Breast epithelium (tissue), 4 donors: ENCODE measurements at regions not wholly inside any gene's neighbourhood (a gene's known extent, or its start where the extent isn't known, plus 50 kb on each side); places are given as distances from the start of the nearest gene placed in this dataset.

ENCODE experiments used
- DNase-seq, 2 donors: peaks; one replicate each; pipeline ENCODE4 v3.0.0-alpha.2; 2019; ENCODE audit warnings: low spot score in 2 of 2
- H3K27ac ChIP-seq, 2 donors: fragments of 200-600 bp; sonication (generic) in 1 of 2; one replicate each; pipeline ENCODE4 v1.5.1; 2016 to 2019; ENCODE audit warnings: mild to moderate bottlenecking in 1 of 2
- H3K27me3 ChIP-seq, 2 donors: fragments of 200-600 bp; sonication (generic) in 1 of 2; one replicate each; pipeline versions ENCODE4 v1.5.1 to v1.6.0; 2017 to 2019; ENCODE audit warnings: control low read depth in 1 of 2, mild to moderate bottlenecking in 1 of 2
- H3K36me3 ChIP-seq: fragments of 200-600 bp; one replicate; pipeline ENCODE4 v1.5.1; 2019
- H3K4me1 ChIP-seq, 2 donors: fragments of 200-600 bp; sonication (generic); one replicate each; pipeline ENCODE4 v1.5.1; 2016 to 2019; ENCODE audit warnings: control low read depth in 1 of 2
- H3K4me3 ChIP-seq, 3 donors: fragments of 200-600 bp; sonication (generic); 1 replicate in 2 of 3; 2 replicates in 1 of 3; pipeline ENCODE4 v1.5.1; 2016 to 2019; ENCODE audit warnings: mild to moderate bottlenecking in 3 of 3, moderate library complexity in 2 of 3
- H3K9me3 ChIP-seq, 2 donors: fragments of 200-600 bp; sonication (generic) in 1 of 2; one replicate each; pipeline ENCODE4 v1.5.1; 2016 to 2019; ENCODE audit warnings: control low read depth in 1 of 2
- POLR2A ChIP-seq: fragments of 450-650 bp; IDR thresholded peaks from one replicate; pipeline ENCODE4 v1.6.1; 2016; ENCODE audit warnings: antibody characterized with exemption, mild to moderate bottlenecking, moderate library complexity
- POLR2AphosphoS5 ChIP-seq, 3 donors: sonication (generic); formaldehyde crosslinking; IDR thresholded peaks; one replicate each; pipeline ENCODE4 v1.6.1; 2017; ENCODE audit warnings: antibody characterized with exemption in 3 of 3
- intact Hi-C: fragments of 100-400 bp; cut with DNase I; formaldehyde crosslinking; loops from one replicate; pipeline ENCODE4 v1.15.1; 2023; ENCODE audit warnings: low total_unique reads
- TF ChIP-seq, protein P1 (sequence below), 3 donors: fragments of 450-650 bp; IDR thresholded peaks; one replicate each; pipeline ENCODE4 v1.5.1; 2016 to 2017; ENCODE audit warnings: antibody characterized with exemption in 3 of 3, mild to moderate bottlenecking in 3 of 3, moderate library complexity in 3 of 3

GRCh38 chr12:58177366-58177765, 236.0 kb downstream of the ATP23 start:
- intact Hi-C loops = no loop called here
- DNase-seq = no peak
- H3K27me3 ChIP-seq = no peaks in the 10 kb centered on the region
- H3K9me3 ChIP-seq = no peaks in the 10 kb centered on the region
- H3K27ac ChIP-seq = no peak overlapping the region
- TF ChIP-seq POLR2AphosphoS5 (IDR thresholded peaks at IDR 0.05) (no peak), POLR2A (no peak)
- TF ChIP-seq, protein P1, sequence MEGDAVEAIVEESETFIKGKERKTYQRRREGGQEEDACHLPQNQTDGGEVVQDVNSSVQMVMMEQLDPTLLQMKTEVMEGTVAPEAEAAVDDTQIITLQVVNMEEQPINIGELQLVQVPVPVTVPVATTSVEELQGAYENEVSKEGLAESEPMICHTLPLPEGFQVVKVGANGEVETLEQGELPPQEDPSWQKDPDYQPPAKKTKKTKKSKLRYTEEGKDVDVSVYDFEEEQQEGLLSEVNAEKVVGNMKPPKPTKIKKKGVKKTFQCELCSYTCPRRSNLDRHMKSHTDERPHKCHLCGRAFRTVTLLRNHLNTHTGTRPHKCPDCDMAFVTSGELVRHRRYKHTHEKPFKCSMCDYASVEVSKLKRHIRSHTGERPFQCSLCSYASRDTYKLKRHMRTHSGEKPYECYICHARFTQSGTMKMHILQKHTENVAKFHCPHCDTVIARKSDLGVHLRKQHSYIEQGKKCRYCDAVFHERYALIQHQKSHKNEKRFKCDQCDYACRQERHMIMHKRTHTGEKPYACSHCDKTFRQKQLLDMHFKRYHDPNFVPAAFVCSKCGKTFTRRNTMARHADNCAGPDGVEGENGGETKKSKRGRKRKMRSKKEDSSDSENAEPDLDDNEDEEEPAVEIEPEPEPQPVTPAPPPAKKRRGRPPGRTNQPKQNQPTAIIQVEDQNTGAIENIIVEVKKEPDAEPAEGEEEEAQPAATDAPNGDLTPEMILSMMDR (IDR thresholded peaks at IDR 0.05) = no peak
- H3K4me1 ChIP-seq = peaks cover 0 to under 1% of the 10 kb centered on the region in 2 donors
- no peak overlapping the region for H3K4me3 ChIP-seq
- no peaks in the 10 kb centered on the region for H3K36me3 ChIP-seq

GRCh38 chr12:58184212-58184611, 242.8 kb downstream of the ATP23 start:
- H3K27me3 ChIP-seq = no peaks in the 10 kb centered on the region
- no peak overlapping the region for H3K27ac ChIP-seq
- intact Hi-C loops = no loop called here
- H3K4me1 ChIP-seq = no peaks in the 10 kb centered on the region
- no peaks in the 10 kb centered on the region for H3K36me3 ChIP-seq
- TF ChIP-seq, protein P1 (IDR thresholded peaks at IDR 0.05) = no peak
- no peak for TF ChIP-seq POLR2A
- TF ChIP-seq POLR2AphosphoS5 (IDR thresholded peaks at IDR 0.05) = no peak
- DNase-seq = no peak
- no peak overlapping the region for H3K4me3 ChIP-seq
- H3K9me3 ChIP-seq = no peaks in the 10 kb centered on the region

DNA sequence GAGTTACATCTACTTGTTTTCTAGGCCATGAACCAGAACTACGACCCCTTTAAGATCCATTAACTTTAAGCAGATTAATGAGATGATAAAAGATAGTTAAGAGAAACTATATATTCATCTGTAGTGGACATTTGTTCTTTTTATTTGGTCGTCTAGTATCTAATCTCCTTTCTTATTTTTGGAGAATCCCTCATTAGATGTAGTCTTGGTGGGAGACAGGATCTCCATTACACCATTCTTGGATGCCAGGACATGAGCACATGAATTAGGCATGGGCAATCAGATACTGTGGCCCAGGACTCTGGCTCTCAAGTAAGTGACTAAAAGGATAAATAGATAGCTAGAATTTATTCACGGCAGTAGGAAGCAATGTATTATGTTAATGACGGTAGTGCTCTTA, 245.0 kb downstream of the ATP23 start:
- intact Hi-C loops = no loop called here
- DNase-seq = no peak
- Histone ChIP-seq H3K27me3 (no peaks in the 10 kb centered on the region), H3K4me1 (no peaks in the 10 kb centered on the region), H3K27ac (no peak overlapping the region), H3K4me3 (no peak overlapping the region), H3K36me3 (no peaks in the 10 kb centered on the region), H3K9me3 (no peaks in the 10 kb centered on the region)
- TF ChIP-seq, protein P1 (IDR thresholded peaks at IDR 0.05) = no peak
- TF ChIP-seq POLR2AphosphoS5 (IDR thresholded peaks at IDR 0.05) (no peak), POLR2A (no peak)

DNA sequence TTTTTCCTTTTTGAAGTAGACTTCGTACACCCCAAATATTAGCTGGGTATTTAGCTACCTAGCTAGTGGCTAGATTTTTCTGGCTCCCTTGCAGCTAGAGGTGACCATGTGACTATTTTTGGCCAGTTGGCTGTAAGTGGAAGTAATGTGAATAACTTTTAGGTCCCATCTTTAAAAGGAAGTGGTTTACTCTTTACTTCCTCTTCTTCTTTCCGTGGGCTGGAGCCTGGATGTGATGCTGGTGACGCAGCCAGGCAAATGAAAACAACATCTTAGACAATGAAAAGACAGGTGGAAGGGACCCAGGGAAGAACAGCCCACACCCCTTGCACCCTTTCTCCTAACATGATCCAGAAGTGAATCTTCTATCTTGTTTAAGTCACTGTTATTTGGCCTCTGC, 245.5 kb downstream of the ATP23 start:
- intact Hi-C loops = no loop called here
- H3K27me3 ChIP-seq = no peaks in the 10 kb centered on the region
- TF ChIP-seq POLR2AphosphoS5 (IDR thresholded peaks at IDR 0.05) (no peak), POLR2A (no peak)
- TF ChIP-seq, protein P1 (IDR thresholded peaks at IDR 0.05) = no peak
- no peaks in the 10 kb centered on the region for H3K36me3 ChIP-seq
- DNase-seq = no peak
- H3K9me3 ChIP-seq = no peaks in the 10 kb centered on the region
- no peak overlapping the region for H3K4me3 ChIP-seq
- H3K27ac ChIP-seq = no peak overlapping the region
- no peaks in the 10 kb centered on the region for H3K4me1 ChIP-seq

DNA sequence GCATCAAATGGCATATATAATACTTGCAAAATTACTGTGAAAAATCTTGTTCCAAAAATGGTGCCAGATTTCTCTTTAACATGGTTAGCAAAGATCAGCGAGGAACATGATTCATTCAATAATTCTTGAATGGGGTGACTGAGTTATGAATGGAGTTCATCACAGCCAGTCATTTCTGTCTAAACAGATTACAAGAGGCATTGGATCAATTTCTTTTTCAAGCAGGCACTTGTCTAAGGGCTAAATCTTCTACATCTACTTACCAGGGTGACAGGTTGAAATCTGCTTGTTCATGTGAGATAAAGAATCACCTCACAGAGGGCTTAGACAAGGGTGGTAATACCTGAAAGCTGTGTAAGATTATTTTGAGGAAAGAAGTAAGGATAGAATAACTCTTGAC, 247.7 kb downstream of the ATP23 start:
- Histone ChIP-seq H3K4me3 (no peak overlapping the region), H3K36me3 (no peaks in the 10 kb centered on the region), H3K27me3 (no peaks in the 10 kb centered on the region), H3K9me3 (no peaks in the 10 kb centered on the region), H3K4me1 (no peaks in the 10 kb centered on the region), H3K27ac (no peak overlapping the region)
- DNase-seq = no peak
- intact Hi-C loops = no loop called here
- TF ChIP-seq POLR2A (no peak), POLR2AphosphoS5 (IDR thresholded peaks at IDR 0.05) (no peak)
- TF ChIP-seq, protein P1 (IDR thresholded peaks at IDR 0.05) = no peak
